GM21737 (cell line): ENCODE measurements at regions not wholly inside any gene's neighbourhood (a gene's known extent, or its start where the extent isn't known, plus 50 kb on each side); places are given as distances from the start of the nearest gene placed in this dataset.
A peak's percentile ranks its signal among the peaks of the same experiment; 100 is the strongest.

Experiments
- ATAC-seq: cut with Tn5 transposase; IDR thresholded peaks from one replicate; pipeline ENCODE4 v1.9.1; 2021; ENCODE audit warnings: mild to moderate bottlenecking, moderate library complexity; ENCODE audit not compliant: unreplicated experiment

DNA sequence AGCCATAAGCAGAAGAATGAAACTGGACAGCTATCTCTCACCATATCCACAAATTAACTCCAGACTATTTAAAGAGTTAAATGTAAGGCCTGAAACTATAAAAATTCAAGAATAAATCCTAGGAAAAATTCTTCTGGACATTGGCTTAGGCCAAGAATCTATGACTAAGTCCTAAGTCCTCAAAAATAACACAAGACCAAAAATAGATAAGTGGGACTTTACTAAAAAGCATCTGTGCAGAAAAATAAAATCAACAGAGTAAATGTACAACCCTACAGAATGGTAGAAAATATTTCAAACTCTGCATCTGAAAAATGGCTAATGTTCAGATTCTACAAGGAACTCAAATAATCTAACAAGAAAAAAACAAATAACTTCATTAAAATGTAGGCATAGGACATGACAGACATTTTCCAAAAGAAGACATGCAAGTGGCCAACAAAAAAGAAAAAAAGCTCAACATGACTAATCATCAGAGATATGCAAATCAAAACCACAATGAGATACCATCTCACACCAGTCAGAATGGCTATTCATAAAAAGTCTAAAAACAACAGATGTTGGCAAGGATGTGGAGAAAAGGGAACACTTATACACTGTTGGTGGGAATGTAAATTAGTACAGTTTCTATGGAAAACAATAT lies 61.0 kb upstream of the PPFIA2 start:
- ATAC-seq, result no peak

DNA sequence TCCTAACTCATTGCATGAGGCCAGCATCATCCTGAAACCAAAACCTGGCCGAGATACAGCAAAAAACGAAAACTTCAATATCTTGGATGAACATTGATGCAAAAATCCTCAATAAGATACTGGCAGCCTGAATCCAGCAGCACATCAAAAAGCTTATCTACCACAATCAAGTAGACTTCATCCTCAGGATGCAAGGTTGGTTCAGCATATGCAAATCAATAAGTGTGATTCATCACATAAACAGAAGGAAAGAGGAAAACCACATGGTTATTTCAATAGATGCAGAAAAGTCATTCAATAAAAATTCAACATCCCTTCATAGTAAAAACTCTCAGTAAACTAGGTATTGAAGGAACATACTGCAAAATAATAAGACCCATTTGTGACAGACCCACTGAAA lies 56.5 kb upstream of the PPFIA2 start:
- ATAC-seq, result no peak

DNA sequence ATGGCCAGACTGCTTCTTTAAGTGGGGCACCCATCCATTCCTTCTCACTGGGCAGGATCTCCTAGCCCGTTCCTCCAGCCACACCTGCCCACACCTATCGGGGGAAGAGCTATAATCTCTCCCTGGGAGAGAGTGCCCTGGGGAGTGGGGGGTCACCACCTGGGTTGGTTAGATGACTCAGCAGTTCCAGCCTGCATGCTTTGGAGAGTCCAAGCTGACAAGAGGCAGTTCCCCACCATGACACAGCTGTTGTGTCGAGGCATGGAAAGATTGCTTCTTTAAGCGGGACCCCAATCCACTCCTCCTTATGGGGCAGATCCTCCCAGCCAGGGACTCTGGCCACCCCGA lies 52.6 kb upstream of the PPFIA2 start:
- no peak for ATAC-seq

DNA sequence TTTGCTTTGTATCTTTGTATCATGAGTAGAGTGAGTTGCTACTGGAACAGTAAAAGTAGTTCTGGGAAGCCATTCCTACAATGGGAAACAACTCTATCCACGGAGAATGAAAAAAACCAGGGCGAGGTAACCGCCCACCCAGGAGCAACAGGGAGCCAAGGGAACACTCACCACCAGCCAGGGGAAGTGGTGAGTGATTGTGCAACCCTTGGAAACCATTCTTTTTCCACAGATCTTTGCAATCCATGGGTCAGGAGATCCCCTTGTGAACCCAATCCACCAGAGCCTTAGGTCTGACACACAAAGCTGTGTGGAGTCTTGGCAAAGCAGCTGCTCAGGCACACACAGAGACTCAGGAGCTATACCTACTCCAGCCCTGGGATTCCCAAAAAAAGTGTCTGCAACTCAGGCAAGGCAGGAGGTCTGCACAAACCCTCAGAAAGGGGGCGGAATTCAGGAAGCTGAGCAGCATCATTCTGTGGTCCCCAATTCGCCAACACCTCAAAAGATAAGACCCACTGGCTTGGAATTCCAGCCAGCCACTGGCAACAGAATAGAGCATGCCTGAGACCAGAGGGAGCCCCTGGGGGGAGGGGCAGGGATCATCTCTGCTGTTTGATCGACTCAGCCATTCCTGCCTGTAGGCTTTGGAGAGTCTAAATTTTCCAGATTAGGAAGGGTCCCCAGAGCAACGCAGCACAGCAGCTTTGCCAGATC lies 52.1 kb upstream of the PPFIA2 start:
- no peak for ATAC-seq

DNA sequence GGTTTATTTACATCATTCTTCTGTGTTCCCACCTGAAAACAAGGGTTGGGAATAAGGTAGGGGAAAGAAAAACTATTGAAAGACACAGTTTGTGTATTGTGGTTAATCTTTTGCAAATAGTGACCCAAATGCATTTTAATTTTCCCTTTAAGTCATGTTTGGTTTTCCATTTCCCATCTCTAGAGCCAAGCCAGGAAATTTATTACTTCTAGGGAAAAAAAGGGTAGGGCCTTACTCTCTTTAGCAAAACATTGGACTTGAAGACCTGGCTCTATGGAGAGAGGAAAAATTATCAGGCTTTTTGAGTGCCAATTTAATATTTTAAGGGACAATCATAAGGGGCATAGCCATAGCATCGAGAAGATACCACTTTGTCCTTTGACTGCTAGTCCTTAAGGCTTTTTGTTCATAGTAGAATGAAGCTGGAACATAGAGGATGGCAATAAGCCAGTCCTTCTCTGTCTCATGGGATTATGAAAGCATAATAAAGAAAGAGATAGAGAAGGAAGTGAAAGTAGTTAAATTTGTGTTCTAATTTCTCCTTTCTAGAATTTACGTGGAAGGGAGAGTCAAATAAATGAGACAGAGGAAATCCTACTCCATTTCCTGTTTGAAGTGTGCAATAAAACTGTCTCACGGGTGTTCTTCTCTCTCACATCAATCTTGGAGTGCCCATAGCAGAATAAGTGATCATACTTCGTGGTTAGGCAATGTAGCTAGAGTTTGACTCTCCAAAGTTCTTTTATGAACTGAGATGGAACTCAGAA lies 50.9 kb upstream of the PPFIA2 start:
- ATAC-seq, result peak; percentile 74

DNA sequence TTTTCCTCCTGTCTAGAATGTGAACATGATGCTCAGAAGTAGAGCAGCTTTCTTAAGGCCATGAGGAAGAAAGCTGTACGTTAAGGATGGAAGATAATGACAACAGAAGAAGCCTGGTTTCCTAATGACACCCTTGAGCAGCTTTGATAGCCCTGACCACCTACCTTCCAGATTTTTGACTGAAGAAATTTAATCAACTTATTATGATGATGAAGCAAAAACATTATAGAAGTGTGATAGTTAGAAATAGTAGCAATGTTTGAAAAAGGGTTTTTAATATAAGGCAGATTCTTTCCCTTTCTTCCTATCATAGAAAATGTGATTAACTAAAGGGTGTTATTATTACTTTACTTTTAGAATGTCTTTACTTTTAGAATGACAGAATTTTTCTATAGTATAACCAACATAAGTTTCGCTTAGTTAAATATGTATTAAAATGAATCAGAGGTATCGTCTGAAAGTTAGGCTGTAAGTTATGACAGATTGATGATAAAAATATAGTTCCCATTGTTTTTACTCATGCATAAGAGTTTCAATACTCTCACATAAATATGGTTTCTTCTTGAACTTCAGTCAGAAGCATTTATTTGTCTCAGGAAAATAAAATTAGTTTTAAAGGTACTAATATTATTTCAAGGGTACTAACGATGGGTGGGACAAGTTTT lies 50.1 kb upstream of the PPFIA2 start:
- ATAC-seq, result no peak
